NT2/D1 (cell line): ENCODE measurements at regions not wholly inside any gene's neighbourhood (a gene's known extent, or its start where the extent isn't known, plus 50 kb on each side); places are given as distances from the start of the nearest gene placed in this dataset.

Experiments used
- YY1 ChIP-seq: IDR thresholded peaks from 2 replicates; pipeline ENCODE4 v1.6.1; 2011; ENCODE audit not compliant: insufficient read length, insufficient read depth
- ZNF274 ChIP-seq: IDR thresholded peaks from 2 replicates; pipeline ENCODE4 v1.6.1; 2011; ENCODE audit warnings: mild to moderate bottlenecking, low read depth, low read length

GRCh38 chr4:137122876-137123275 lies 409.4 kb downstream of the PCDH18 start:
- TF ChIP-seq ZNF274 (no peak), YY1 (no peak)
